Ishikawa (cell line): ENCODE measurements at regions not wholly inside any gene's neighbourhood (a gene's known extent, or its start where the extent isn't known, plus 50 kb on each side); places are given as distances from the start of the nearest gene placed in this dataset.

Experiments used
- CEBPB ChIP-seq: IDR thresholded peaks from 2 replicates; pipeline ENCODE4 v1.6.1; 2012
- CREB1 ChIP-seq: IDR thresholded peaks from 2 replicates; pipeline ENCODE4 v1.6.1; 2012; ENCODE audit warnings: low read depth
- EGR1 ChIP-seq: IDR thresholded peaks from 2 replicates; pipeline ENCODE4 v1.6.1; 2012
- EP300 ChIP-seq: IDR thresholded peaks from 2 replicates; pipeline ENCODE4 v1.6.1; 2012; ENCODE audit warnings: borderline replicate concordance
- FOXM1 ChIP-seq: IDR thresholded peaks from 2 replicates; pipeline ENCODE4 v1.6.1; 2012; ENCODE audit warnings: low read depth, borderline replicate concordance
- MAX ChIP-seq: IDR thresholded peaks from 2 replicates; pipeline ENCODE4 v1.6.1; 2012
- NFIC ChIP-seq: IDR thresholded peaks from 2 replicates; pipeline ENCODE4 v1.6.1; 2012
- RAD21 ChIP-seq: IDR thresholded peaks from 2 replicates; pipeline ENCODE4 v1.6.1; 2012; ENCODE audit warnings: low read depth
- REST ChIP-seq: IDR thresholded peaks from 2 replicates; pipeline ENCODE4 v1.6.1; 2012; ENCODE audit warnings: low read depth, mild to moderate bottlenecking
- TAF1 ChIP-seq: IDR thresholded peaks from 2 replicates; pipeline ENCODE4 v1.6.1; 2012; ENCODE audit warnings: low read depth, mild to moderate bottlenecking
- TCF12 ChIP-seq: IDR thresholded peaks from 2 replicates; pipeline ENCODE4 v1.6.1; 2012; ENCODE audit warnings: low read depth
- TEAD4 ChIP-seq: IDR thresholded peaks from 2 replicates; pipeline ENCODE4 v1.6.1; 2012
- USF1 ChIP-seq: IDR thresholded peaks from 2 replicates; pipeline ENCODE4 v1.6.1; 2012
- YY1 ChIP-seq: IDR thresholded peaks from 2 replicates; pipeline ENCODE4 v1.6.1; 2012; ENCODE audit warnings: low read depth
- ZBTB7A ChIP-seq: IDR thresholded peaks from 2 replicates; pipeline ENCODE4 v1.6.1; 2012; ENCODE audit warnings: low read depth

- TF ChIP-seq CEBPB (no peak), NFIC (no peak), EP300 (no peak), TCF12 (no peak), RAD21 (no peak), ZBTB7A (no peak), TEAD4 (no peak), USF1 (no peak), EGR1 (no peak), CREB1 (no peak), FOXM1 (no peak), REST (no peak), TAF1 (no peak), YY1 (no peak), MAX (no peak)
Observed at GRCh38 chr12:104890476-104891096, 67.5 kb downstream of the SLC41A2 start.

- TF ChIP-seq EGR1 = no peak
- no peak for TF ChIP-seq TAF1
- TF ChIP-seq RAD21 = no peak
- TF ChIP-seq USF1 = no peak
- TF ChIP-seq TCF12 = no peak
- no peak for TF ChIP-seq REST
- no peak for TF ChIP-seq FOXM1
- TF ChIP-seq ZBTB7A = no peak
Observed at GRCh38 chr12:104889735-104890134, 68.4 kb downstream of the SLC41A2 start.

GRCh38 chr12:104888892-104889291 lies 69.2 kb downstream of the SLC41A2 start:
- TF ChIP-seq CEBPB = no peak
- no peak for TF ChIP-seq ZBTB7A
- TF ChIP-seq MAX = no peak
- TF ChIP-seq FOXM1 = no peak
- no peak for TF ChIP-seq TAF1
- no peak for TF ChIP-seq NFIC
- TF ChIP-seq YY1 = no peak
- TF ChIP-seq TEAD4 = no peak
- TF ChIP-seq USF1 = no peak
- TF ChIP-seq CREB1 = no peak
- no peak for TF ChIP-seq EGR1
- no peak for TF ChIP-seq EP300
- no peak for TF ChIP-seq RAD21
- no peak for TF ChIP-seq REST
- TF ChIP-seq TCF12 = no peak

- TF ChIP-seq TAF1 = no peak
- no peak for TF ChIP-seq FOXM1
- no peak for TF ChIP-seq EGR1
- no peak for TF ChIP-seq USF1
- no peak for TF ChIP-seq NFIC
- TF ChIP-seq RAD21 = no peak
- no peak for TF ChIP-seq ZBTB7A
- no peak for TF ChIP-seq TEAD4
- no peak for TF ChIP-seq YY1
- TF ChIP-seq TCF12 = no peak
- no peak for TF ChIP-seq EP300
- TF ChIP-seq MAX = no peak
- no peak for TF ChIP-seq CREB1
- no peak for TF ChIP-seq REST
- no peak for TF ChIP-seq CEBPB
Observed at GRCh38 chr12:104888481-104888880, 69.6 kb downstream of the SLC41A2 start.
